Gastrocnemius medialis (tissue), 4 donors: ENCODE measurements at regions not wholly inside any gene's neighbourhood (a gene's known extent, or its start where the extent isn't known, plus 50 kb on each side); places are given as distances from the start of the nearest gene placed in this dataset.

Source experiments
- CTCF ChIP-seq, 5 experiments: fragments of 450-650 bp in 3 of 5; fragments of 200-600 bp in 2 of 5; sonication (generic) in 2 of 5; IDR thresholded peaks in 4 of 5; conservative IDR thresholded peaks in 1 of 5; 1 replicate in 4 of 5; 2 replicates in 1 of 5; pipeline ENCODE4 v1.5.1; 2016 to 2019; ENCODE audit warnings: antibody characterized with exemption in 5 of 5, mild to moderate bottlenecking in 3 of 5, moderate library complexity in 3 of 5
- POLR2A ChIP-seq, 2 donors: fragments of 450-650 bp; IDR thresholded peaks; one replicate each; pipeline ENCODE4 v1.6.1; 2017; ENCODE audit warnings: antibody characterized with exemption in 2 of 2, mild to moderate bottlenecking in 2 of 2, moderate library complexity in 2 of 2

- TF ChIP-seq CTCF (IDR thresholded peaks at IDR 0.05 in 4 of 5, conservative IDR thresholded peaks at IDR 0.05 in 1 of 5) = no peak
- no peak for TF ChIP-seq POLR2A (IDR thresholded peaks at IDR 0.05)
Observed at GRCh38 chr14:34373191-34373590, 88.8 kb downstream of the SPTSSA start.
